HFFc6 (cell line): ENCODE measurements at regions not wholly inside any gene's neighbourhood (a gene's known extent, or its start where the extent isn't known, plus 50 kb on each side); places are given as distances from the start of the nearest gene placed in this dataset.

ENCODE experiments used
- DNase-seq: peaks from one replicate; pipeline ENCODE4 v3.0.0-alpha.2; 2018
- H3K27ac Mint-ChIP-seq: 2 replicates; pipeline ENCODE4 v1.8.0; 2020; ENCODE audit warnings: mild to moderate bottlenecking, mixed read lengths
- H3K27me3 Mint-ChIP-seq: 2 replicates; pipeline ENCODE4 v1.8.0; 2021; ENCODE audit warnings: mild to moderate bottlenecking, moderate library complexity, mixed read lengths; ENCODE audit not compliant: insufficient read depth
- H3K36me3 Mint-ChIP-seq: 2 replicates; pipeline ENCODE4 v1.8.0; 2021; ENCODE audit warnings: low read depth, mixed read lengths
- H3K4me1 Mint-ChIP-seq: 2 replicates; pipeline ENCODE4 v1.8.0; 2020; ENCODE audit warnings: low read depth, mixed read lengths
- H3K4me3 Mint-ChIP-seq: 2 replicates; pipeline ENCODE4 v1.8.0; 2020; ENCODE audit warnings: mild to moderate bottlenecking, moderate library complexity, mixed read lengths
- H3K9me3 Mint-ChIP-seq: 2 replicates; pipeline ENCODE4 v1.8.0; 2020; ENCODE audit warnings: mild to moderate bottlenecking, mixed read lengths
- TF ChIP-seq, protein P1 (sequence below): fragments of 200-600 bp; sonication (generic); IDR thresholded peaks from 2 replicates; pipeline ENCODE4 v1.5.0; 2021; ENCODE audit warnings: antibody characterized with exemption, mild to moderate bottlenecking

GRCh38 chr12:77438644-77439043 lies 373.3 kb upstream of the E2F7 start:
- H3K4me3 Mint-ChIP-seq, result no peak overlapping the region
- TF ChIP-seq, protein P1, sequence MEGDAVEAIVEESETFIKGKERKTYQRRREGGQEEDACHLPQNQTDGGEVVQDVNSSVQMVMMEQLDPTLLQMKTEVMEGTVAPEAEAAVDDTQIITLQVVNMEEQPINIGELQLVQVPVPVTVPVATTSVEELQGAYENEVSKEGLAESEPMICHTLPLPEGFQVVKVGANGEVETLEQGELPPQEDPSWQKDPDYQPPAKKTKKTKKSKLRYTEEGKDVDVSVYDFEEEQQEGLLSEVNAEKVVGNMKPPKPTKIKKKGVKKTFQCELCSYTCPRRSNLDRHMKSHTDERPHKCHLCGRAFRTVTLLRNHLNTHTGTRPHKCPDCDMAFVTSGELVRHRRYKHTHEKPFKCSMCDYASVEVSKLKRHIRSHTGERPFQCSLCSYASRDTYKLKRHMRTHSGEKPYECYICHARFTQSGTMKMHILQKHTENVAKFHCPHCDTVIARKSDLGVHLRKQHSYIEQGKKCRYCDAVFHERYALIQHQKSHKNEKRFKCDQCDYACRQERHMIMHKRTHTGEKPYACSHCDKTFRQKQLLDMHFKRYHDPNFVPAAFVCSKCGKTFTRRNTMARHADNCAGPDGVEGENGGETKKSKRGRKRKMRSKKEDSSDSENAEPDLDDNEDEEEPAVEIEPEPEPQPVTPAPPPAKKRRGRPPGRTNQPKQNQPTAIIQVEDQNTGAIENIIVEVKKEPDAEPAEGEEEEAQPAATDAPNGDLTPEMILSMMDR, result no peak

GRCh38 chr12:77437206-77437605 lies 371.8 kb upstream of the E2F7 start:
- no peak for DNase-seq
- Mint-ChIP-seq H3K4me1 (no peaks in the 10 kb centered on the region), H3K36me3 (no peaks in the 10 kb centered on the region), H3K9me3 (no peaks in the 10 kb centered on the region), H3K4me3 (no peak overlapping the region), H3K27me3 (no peaks in the 10 kb centered on the region), H3K27ac (no peak overlapping the region)
- TF ChIP-seq, protein P1, result no peak

More at GRCh38 chr12:77438644-77439043, 373.3 kb upstream of the E2F7 start:
- Mint-ChIP-seq H3K4me1 (no peaks in the 10 kb centered on the region), H3K27ac (no peak overlapping the region), H3K27me3 (no peaks in the 10 kb centered on the region), H3K36me3 (no peaks in the 10 kb centered on the region), H3K9me3 (no peaks in the 10 kb centered on the region)
- DNase-seq, result no peak

DNA sequence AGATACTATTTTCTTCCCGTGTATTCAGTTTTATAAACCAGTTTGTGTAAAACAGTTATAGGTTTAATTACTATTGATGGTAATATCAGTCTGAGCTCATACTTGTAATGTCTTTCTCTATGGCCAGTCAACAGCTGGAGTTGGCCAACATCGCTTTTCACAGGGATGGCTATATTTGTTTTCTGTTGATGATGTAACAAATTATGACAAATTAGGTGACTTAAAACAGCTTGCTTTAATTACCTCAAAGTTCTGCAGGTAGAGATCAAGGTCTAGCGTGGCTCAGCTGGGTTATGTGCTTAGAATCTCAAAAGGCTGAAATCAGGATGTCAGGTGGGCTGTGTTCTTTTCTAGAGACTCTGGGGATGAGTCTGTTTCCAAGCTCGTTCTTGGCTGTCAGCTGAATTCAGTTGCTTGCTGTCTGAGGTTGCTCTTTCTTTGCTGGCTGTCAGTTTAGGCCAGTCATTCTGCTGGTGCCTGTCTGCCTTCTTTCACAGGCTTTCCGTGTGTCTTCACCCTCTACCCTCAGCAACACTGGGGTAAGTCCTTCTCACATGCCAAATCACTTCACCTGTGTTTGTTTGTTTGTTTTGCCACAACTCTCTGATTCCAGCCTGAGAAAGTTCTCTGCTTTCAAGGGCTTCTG lies 370.2 kb upstream of the E2F7 start:
- no peaks in the 10 kb centered on the region for H3K4me1 Mint-ChIP-seq
- no peaks in the 10 kb centered on the region for H3K36me3 Mint-ChIP-seq
- no peaks in the 10 kb centered on the region for H3K9me3 Mint-ChIP-seq
- no peaks in the 10 kb centered on the region for H3K27me3 Mint-ChIP-seq
- H3K27ac Mint-ChIP-seq, result no peak overlapping the region
- no peak overlapping the region for H3K4me3 Mint-ChIP-seq
- TF ChIP-seq, protein P1, result no peak
- DNase-seq, result no peak

GRCh38 chr12:77433799-77434198 lies 368.4 kb upstream of the E2F7 start:
- Mint-ChIP-seq H3K4me1 (no peaks in the 10 kb centered on the region), H3K36me3 (no peaks in the 10 kb centered on the region), H3K27ac (no peak overlapping the region), H3K27me3 (no peaks in the 10 kb centered on the region), H3K9me3 (no peaks in the 10 kb centered on the region), H3K4me3 (no peak overlapping the region)
- TF ChIP-seq, protein P1, result no peak
- DNase-seq, result no peak

DNA sequence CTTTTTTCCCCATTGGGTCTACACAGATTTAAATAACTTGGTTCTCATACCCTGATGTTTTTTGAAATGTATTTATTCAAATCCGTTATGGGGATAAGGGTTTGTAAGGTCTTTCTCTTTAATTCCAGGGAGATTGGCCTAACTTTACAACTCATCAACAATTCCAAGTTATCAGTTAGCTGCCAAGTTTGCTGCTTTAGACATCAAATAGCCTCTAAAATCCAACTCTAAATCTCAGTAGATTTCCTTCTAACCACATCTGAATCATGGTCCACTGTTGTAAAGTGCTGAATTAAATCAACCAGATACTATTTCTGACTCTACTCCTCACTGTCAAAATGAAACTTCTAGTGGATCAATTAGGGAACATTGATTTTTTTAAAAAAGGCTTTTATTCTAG lies 364.1 kb upstream of the E2F7 start:
- TF ChIP-seq, protein P1, result no peak
- H3K9me3 Mint-ChIP-seq, result peaks cover 4% of the 10 kb centered on the region; the same call in 1 of the 2 replicates
- DNase-seq, result no peak
- no peaks in the 10 kb centered on the region for H3K4me1 Mint-ChIP-seq
- H3K27ac Mint-ChIP-seq, result no peak overlapping the region
- no peaks in the 10 kb centered on the region for H3K36me3 Mint-ChIP-seq
- H3K4me3 Mint-ChIP-seq, result no peak overlapping the region
- H3K27me3 Mint-ChIP-seq, result no peaks in the 10 kb centered on the region; the same call in 1 of the 2 replicates
